ENCODE measurements at regions not wholly inside any gene's neighbourhood (a gene's known extent, or its start where the extent isn't known, plus 50 kb on each side); places are given as distances from the start of the nearest gene placed in this dataset.

GRCh38 chr5:14967166-14967565, 95.6 kb upstream of the ANKH start:
- Histone ChIP-seq H3K36me3 (replicated peaks in 1 of 2) (no peaks in the 10 kb centered on the region), H3K4me3 (no peak overlapping the region), H3K4me1 (replicated peaks in 1 of 2) (no peaks in the 10 kb centered on the region), H3K27ac (no peak overlapping the region), H3K27me3 (no peaks in the 10 kb centered on the region), H3K9me3 (replicated peaks in 1 of 3) (no peaks in the 10 kb centered on the region)
- intact Hi-C loops (cut with DNase I) = no loop called here
- 64 to 90% (median 82%) methylated on average over 6 of the region's 6 CpGs for WGBS, 4 donors
- no peak for DNase-seq
- no peak for TF ChIP-seq POLR2A (IDR thresholded peaks at IDR 0.05)
- TF ChIP-seq, protein P1, sequence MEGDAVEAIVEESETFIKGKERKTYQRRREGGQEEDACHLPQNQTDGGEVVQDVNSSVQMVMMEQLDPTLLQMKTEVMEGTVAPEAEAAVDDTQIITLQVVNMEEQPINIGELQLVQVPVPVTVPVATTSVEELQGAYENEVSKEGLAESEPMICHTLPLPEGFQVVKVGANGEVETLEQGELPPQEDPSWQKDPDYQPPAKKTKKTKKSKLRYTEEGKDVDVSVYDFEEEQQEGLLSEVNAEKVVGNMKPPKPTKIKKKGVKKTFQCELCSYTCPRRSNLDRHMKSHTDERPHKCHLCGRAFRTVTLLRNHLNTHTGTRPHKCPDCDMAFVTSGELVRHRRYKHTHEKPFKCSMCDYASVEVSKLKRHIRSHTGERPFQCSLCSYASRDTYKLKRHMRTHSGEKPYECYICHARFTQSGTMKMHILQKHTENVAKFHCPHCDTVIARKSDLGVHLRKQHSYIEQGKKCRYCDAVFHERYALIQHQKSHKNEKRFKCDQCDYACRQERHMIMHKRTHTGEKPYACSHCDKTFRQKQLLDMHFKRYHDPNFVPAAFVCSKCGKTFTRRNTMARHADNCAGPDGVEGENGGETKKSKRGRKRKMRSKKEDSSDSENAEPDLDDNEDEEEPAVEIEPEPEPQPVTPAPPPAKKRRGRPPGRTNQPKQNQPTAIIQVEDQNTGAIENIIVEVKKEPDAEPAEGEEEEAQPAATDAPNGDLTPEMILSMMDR (IDR thresholded peaks at IDR 0.05) = no peak

- Histone ChIP-seq H3K27ac (no peak overlapping the region), H3K27me3 (no peaks in the 10 kb centered on the region), H3K4me3 (no peak overlapping the region), H3K36me3 (replicated peaks in 1 of 2) (no peaks in the 10 kb centered on the region), H3K4me1 (replicated peaks in 1 of 2) (no peaks in the 10 kb centered on the region), H3K9me3 (replicated peaks in 1 of 3) (no peaks in the 10 kb centered on the region)
- TF ChIP-seq, protein P1 (IDR thresholded peaks at IDR 0.05) = no peak
- no peak for TF ChIP-seq POLR2A (IDR thresholded peaks at IDR 0.05)
- intact Hi-C loops (cut with DNase I) = no loop called here
- DNase-seq = no peak
- 77 to 93% (median 88%) methylated on average over 1 of the region's 1 CpG for WGBS, 4 donors
Observed at GRCh38 chr5:14965815-14966214, 94.2 kb upstream of the ANKH start.

DNA sequence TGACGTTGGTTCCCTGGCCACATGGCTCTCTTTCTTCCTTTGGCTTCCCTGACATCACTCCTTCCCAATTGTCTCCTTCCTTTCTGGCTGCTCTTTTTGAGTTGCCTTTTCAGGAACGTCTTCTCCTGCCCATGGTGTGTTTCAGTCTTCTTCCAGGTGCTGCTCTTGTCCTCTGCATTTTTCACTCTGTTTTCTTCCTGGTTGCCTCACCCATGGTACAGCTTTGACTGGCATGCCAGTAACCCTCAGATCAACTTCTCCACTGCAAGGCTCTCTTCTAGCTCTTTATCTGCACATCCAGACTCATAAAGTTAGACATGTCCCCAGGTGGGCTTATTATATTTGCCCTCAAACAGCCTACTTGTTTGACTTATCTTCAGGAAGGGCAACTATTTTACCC, 91.0 kb upstream of the ANKH start:
- Histone ChIP-seq H3K27ac (no peak overlapping the region), H3K27me3 (no peaks in the 10 kb centered on the region), H3K9me3 (replicated peaks in 1 of 3) (no peaks in the 10 kb centered on the region), H3K36me3 (replicated peaks in 1 of 2) (no peaks in the 10 kb centered on the region), H3K4me3 (no peak overlapping the region), H3K4me1 (replicated peaks in 1 of 2) (no peaks in the 10 kb centered on the region)
- intact Hi-C loops (cut with DNase I) = no loop called here
- TF ChIP-seq POLR2A (IDR thresholded peaks at IDR 0.05) = no peak
- TF ChIP-seq, protein P1 (IDR thresholded peaks at IDR 0.05) = no peak
- 63 to 84% (median 76%) methylated on average over 2 of the region's 2 CpGs for WGBS, 4 donors
- no peak for DNase-seq

DNA sequence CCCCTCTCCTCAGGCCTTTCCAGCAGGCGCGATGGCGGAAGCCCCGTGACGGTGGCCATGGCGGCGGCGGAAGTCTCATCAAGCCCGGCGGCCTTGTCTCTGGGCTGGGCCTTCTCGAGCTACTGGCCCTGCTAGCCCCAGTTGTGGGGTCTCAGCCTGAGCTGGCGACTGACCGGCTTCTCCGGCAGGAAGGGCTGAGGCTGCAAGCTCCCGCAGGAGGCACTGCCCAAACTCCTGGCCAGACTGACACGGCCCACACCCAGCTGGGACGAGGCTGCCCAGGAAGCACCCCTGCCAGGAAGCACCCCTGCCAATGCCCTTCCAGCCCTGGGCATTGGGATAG, 88.5 kb upstream of the ANKH start:
- Histone ChIP-seq H3K9me3 (replicated peaks in 1 of 3) (no peaks in the 10 kb centered on the region), H3K4me3 (no peak overlapping the region), H3K27ac (no peak overlapping the region), H3K4me1 (replicated peaks in 1 of 2) (no peaks in the 10 kb centered on the region), H3K36me3 (replicated peaks in 1 of 2) (no peaks in the 10 kb centered on the region), H3K27me3 (no peaks in the 10 kb centered on the region)
- DNase-seq = no peak
- WGBS, 4 donors = 86 to 100% (median 95%) methylated on average over 10 to 17 of the region's 17 CpGs
- TF ChIP-seq POLR2A (IDR thresholded peaks at IDR 0.05) = no peak
- intact Hi-C loops (cut with DNase I) = no loop called here

DNA sequence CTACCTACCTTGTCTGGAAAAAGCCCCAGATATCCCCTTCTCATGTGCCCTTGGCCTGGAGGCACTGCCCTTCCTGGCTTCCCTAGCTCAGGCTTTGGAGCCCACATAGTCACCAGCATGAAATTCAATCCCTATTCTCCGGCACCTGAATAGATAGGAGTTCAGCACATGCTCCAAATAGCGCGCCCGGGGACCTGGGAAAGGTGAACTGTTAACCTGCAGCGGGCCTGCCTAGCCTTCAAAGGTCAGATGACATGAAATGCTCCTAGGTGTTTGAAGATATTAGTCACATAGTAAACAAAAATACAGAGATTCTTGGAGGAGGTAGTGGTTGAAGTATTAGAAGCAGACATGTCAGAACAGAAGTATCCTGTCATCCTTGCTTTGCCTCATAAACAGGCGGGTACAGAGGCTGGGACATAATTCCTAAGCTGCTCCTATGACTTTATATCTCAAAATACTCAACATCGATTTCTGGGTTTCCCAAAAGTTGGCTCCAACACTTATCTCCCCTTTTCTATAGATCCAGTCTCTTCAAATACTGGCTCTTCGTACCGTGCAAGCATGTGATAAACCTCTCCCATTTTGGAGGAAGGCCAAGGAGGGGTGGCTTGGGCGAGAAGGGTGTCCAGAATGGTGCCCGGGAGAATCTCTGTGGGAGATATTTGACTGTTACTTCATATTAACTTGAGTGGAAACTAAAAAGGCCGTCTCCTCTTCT, 88.0 kb upstream of the ANKH start:
- intact Hi-C loops (cut with DNase I) = no loop called here
- no peaks in the 10 kb centered on the region for H3K4me1 ChIP-seq (replicated peaks in 1 of 2)
- H3K4me3 ChIP-seq = no peak overlapping the region
- H3K9me3 ChIP-seq (replicated peaks in 1 of 3) = no peaks in the 10 kb centered on the region
- DNase-seq = no peak
- no peaks in the 10 kb centered on the region for H3K36me3 ChIP-seq (replicated peaks in 1 of 2)
- WGBS, 4 donors = 83 to 90% (median 88%) methylated on average over 11 to 12 of the region's 12 CpGs
- H3K27me3 ChIP-seq = no peaks in the 10 kb centered on the region
- TF ChIP-seq, protein P1 (IDR thresholded peaks at IDR 0.05) = no peak
- TF ChIP-seq POLR2A (IDR thresholded peaks at IDR 0.05) = no peak
- no peak overlapping the region for H3K27ac ChIP-seq
